Neuron (in vitro differentiated cells): ENCODE measurements at regions not wholly inside any gene's neighbourhood (a gene's known extent, or its start where the extent isn't known, plus 50 kb on each side); places are given as distances from the start of the nearest gene placed in this dataset.

Experiments used
- H2AFZ ChIP-seq: one replicate; pipeline ENCODE4 v1.6.1; 2013; ENCODE audit warnings: low read depth, mild to moderate bottlenecking, inconsistent platforms, low read length, moderate library complexity
- H3K27me3 ChIP-seq: one replicate; pipeline ENCODE4 v1.6.1; 2013; ENCODE audit warnings: low read length; ENCODE audit not compliant: insufficient read depth
- H3K36me3 ChIP-seq: one replicate; pipeline ENCODE4 v1.6.1; 2013; ENCODE audit warnings: low read length; ENCODE audit not compliant: insufficient read depth
- H3K4me1 ChIP-seq: one replicate; pipeline ENCODE4 v1.6.1; 2013; ENCODE audit warnings: low read length; ENCODE audit not compliant: insufficient read depth
- H3K4me3 ChIP-seq: 2 replicates; pipeline ENCODE4 v1.5.1; 2013; ENCODE audit warnings: mild to moderate bottlenecking, low read length, moderate library complexity
- H3K9me3 ChIP-seq: one replicate; pipeline ENCODE4 v1.6.1; 2013; ENCODE audit warnings: low read length

DNA sequence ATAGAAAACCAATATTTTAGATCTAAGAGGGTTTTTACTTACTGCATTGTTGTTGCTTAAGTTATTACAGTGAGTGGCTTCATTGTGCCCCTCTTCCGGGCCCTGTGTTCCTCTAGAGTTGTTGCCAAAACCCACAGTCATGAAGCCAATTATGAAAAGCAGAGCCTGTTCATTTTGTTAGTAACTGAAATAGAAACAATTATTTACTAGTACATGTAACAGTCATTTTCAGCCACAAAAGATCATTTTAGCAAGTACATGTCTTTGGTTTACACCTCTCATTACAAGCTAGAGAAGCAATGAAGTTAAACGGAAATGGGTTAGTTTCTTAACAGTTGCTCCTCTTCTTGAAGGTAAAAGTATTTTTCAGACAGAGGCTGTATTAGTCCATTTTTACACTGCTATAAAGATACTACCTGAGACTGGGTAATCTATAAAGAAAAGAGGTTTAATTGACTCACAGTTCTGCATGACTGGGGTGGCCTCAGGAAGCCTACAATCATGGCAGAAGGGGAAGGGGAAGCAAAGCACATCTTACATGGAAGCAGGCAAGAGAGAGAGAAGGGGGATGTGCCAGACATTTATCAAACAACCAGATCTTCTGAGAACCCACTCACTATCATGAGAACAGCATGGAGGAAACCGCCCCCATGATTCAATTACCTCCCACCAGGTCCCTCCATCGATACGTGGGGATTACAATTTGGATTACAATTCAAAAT lies 380.5 kb downstream of the SFMBT2 start:
- H3K9me3 ChIP-seq = no peaks in the 10 kb centered on the region
- H3K4me3 ChIP-seq = no peak overlapping the region
- no peaks in the 10 kb centered on the region for H3K36me3 ChIP-seq
- H2AFZ ChIP-seq = no peak overlapping the region
- H3K27me3 ChIP-seq = no peaks in the 10 kb centered on the region
- H3K4me1 ChIP-seq = no peaks in the 10 kb centered on the region

DNA sequence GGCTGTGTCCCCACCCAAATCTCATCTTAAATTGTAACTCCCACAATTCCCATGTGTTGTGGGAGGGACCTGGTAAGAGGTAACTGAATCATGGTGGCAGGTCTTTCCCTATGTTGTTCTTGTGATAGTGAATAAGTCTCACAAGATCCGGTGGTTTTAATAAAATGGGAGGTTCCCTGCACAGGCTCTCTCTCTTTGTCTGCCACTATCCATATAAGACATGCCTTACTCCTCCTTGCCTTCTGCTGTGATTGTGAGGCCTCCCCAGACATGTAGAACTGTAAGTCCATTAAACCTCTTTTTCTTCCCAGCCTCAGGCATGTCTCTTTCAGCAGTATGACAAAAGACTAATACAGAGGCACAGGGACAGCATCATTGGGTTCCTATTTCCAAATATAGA lies 381.2 kb downstream of the SFMBT2 start:
- Histone ChIP-seq H2AFZ (no peak overlapping the region), H3K4me1 (no peaks in the 10 kb centered on the region), H3K9me3 (no peaks in the 10 kb centered on the region), H3K36me3 (no peaks in the 10 kb centered on the region), H3K4me3 (no peak overlapping the region), H3K27me3 (no peaks in the 10 kb centered on the region)

DNA sequence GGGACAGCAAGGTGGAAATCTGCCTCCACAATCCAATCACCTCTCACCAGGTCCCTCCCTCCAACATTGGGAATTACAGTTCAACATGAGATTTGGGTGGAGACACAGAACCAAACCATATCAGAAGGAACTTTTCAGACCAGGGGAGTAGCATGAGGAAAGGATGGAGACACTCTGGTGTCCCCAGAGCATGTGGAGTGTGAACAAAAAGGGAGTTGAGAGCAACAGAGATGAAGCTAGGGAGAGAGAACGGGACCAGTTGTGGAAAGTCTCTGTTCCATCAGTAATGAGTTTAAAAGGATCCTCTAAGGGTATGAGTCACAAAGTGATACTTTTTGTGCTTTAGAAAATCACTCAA lies 382.0 kb downstream of the SFMBT2 start:
- Histone ChIP-seq H3K27me3 (no peaks in the 10 kb centered on the region), H3K36me3 (no peaks in the 10 kb centered on the region), H3K9me3 (no peaks in the 10 kb centered on the region), H2AFZ (no peak overlapping the region), H3K4me1 (no peaks in the 10 kb centered on the region), H3K4me3 (no peak overlapping the region)

DNA sequence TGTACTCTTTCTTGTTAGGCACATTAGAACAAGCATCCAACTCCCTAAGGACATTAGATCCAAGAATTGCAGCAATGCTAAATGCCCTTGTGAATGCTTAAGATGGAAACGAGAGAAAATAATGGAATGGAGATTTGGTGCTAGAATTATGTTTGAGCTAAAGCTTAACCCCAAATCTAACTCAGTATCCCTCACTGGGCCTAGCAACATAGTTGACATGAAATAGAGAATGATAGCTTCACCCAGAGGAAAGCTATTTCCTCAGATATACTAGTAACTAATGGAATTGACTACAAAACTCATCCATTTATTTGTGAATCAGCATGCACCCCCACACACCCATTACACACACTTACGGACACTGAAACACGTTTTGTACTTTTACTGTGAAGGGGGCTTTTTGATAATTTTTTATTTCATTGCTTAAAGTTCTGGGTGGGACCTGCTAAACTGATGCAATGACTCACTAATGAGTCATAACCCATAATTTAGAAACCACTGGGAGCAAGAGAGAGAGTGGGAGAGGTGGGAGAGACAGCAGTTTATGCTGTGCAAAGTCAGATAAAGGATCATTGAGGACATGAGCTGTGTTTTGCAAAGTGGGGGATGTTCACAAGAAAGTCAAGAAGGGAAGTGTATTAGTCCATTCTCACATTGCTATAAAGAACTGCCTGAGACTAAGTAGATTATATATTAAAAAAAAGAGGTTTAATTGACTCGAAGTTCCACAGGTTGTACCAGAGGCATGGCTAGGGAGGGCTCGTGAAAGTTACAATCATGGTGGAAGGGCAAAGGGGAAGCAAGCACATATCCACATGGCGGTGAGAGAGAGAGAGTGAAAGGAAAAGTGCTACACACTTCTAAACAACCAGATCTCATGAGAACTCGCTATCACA lies 382.7 kb downstream of the SFMBT2 start:
- Histone ChIP-seq H3K36me3 (no peaks in the 10 kb centered on the region), H3K4me3 (no peak overlapping the region), H3K27me3 (no peaks in the 10 kb centered on the region), H2AFZ (no peak overlapping the region), H3K4me1 (no peaks in the 10 kb centered on the region), H3K9me3 (no peaks in the 10 kb centered on the region)

DNA sequence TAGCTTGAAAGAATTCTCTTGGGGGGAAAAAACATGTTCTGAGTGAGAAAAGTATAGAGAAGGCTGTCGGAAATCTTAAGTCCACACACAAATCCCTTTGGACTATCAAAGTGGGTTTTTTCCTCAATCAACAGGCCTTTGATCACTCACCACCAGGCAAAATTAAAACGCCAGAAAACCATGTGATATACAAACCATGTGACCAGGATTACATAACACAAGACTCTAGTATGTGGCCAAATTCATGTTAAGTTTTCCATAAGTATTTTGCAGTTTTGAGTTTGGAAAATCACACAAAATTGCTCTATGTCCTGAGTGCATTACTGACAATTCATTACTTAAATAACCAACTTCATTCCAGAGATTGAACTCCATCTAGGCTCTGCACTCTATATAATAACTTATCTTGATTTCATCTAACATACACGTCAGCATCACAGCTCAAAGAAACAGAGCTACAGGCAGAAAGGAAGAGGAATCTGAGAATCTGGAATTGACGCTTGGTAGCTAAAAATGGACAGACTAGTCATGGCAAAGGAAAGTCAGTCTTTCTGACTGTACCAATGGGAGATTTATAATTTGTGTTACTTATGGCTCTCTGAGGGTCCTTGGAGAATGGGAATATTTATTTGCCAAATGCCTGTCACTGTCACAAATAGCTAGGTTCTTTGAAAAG lies 383.5 kb downstream of the SFMBT2 start:
- H3K9me3 ChIP-seq = no peaks in the 10 kb centered on the region
- no peaks in the 10 kb centered on the region for H3K27me3 ChIP-seq
- no peak overlapping the region for H2AFZ ChIP-seq
- H3K36me3 ChIP-seq = no peaks in the 10 kb centered on the region
- no peak overlapping the region for H3K4me3 ChIP-seq
- no peaks in the 10 kb centered on the region for H3K4me1 ChIP-seq

DNA sequence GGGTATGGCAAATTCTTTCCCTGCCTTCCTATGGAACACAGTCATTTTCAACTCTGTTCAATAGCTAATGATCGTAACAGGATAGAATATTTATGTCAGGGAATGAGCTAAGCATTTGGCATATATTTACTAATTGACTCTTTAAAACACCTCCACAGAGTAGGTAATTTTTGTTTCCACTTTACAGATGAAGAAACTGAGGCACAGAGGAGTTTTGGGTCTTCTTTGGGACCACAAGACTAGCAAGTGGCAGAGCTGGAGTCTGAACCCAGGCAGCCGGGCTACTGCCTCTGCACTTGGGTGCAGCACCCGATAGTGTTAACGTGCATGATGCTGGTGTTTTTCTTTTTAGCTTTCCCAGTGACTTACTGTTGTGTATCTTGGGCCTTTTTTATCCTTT lies 384.0 kb downstream of the SFMBT2 start:
- no peaks in the 10 kb centered on the region for H3K36me3 ChIP-seq
- H3K4me3 ChIP-seq = no peak overlapping the region
- H3K9me3 ChIP-seq = no peaks in the 10 kb centered on the region
- H2AFZ ChIP-seq = no peak overlapping the region
- H3K4me1 ChIP-seq = no peaks in the 10 kb centered on the region
- H3K27me3 ChIP-seq = no peaks in the 10 kb centered on the region

DNA sequence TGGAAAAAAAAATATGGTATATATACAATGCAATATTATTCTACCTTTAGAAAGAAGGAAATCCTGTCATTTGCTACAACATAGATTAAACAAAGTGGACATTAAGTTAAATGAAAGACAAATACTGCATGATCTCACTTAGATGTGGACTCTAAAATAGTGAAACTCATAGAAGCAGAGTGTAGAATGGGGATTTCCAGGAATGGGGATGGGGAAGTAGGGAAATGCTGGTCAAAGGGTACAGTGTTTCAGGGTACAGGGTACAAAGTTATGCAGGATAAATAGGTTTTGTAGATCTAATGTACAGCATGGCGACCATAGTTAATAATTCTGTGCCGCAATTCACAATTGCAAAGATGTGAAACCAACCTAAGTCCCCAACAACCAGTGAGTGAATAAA lies 385.5 kb downstream of the SFMBT2 start:
- Histone ChIP-seq H3K36me3 (no peaks in the 10 kb centered on the region), H3K27me3 (no peaks in the 10 kb centered on the region), H2AFZ (no peak overlapping the region), H3K9me3 (no peaks in the 10 kb centered on the region), H3K4me3 (no peak overlapping the region), H3K4me1 (no peaks in the 10 kb centered on the region)

DNA sequence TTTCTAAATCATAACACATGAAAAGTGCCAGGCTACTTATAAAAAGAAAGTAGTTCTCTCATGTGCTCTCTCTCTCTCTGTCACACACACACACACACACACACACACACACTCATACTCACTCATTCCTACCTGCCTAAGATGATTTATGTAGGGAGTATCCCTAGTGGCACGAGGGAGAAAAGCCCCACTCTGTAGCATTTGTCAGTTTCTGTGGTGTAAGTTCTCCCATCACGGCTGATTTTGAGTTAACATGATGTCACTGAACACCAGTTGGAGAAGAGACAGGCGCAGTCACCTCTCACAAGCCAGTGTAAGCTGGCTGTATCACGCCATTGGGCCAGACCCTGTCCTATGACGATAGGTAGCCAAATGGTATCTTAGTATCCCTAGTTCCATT lies 395.4 kb downstream of the SFMBT2 start:
- H3K4me1 ChIP-seq = no peaks in the 10 kb centered on the region
- H3K27me3 ChIP-seq = no peaks in the 10 kb centered on the region
- H3K9me3 ChIP-seq = no peaks in the 10 kb centered on the region
- H3K4me3 ChIP-seq = no peak overlapping the region
- H2AFZ ChIP-seq = no peak overlapping the region
- H3K36me3 ChIP-seq = no peaks in the 10 kb centered on the region

DNA sequence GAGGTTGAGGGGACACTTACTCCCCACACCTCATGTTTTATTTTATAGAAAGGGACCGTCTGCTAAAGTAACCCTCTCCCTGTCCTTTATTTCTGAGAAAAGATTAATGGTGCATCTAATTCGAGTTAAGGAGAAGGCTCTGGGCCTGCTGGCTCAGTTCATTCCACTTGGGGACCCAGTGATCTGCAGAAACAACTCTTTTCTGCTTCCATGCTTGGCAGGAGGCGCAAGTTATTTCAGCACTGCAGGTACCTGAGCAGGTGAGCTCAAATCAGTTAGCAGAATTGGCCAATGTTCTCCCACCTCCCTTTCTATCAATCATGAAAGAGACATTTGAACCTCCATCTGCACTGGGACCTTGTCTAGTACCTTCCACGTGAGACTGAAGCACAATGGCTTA lies 396.1 kb downstream of the SFMBT2 start:
- Histone ChIP-seq H3K4me3 (no peak overlapping the region), H3K27me3 (no peaks in the 10 kb centered on the region), H2AFZ (no peak overlapping the region), H3K4me1 (no peaks in the 10 kb centered on the region), H3K9me3 (no peaks in the 10 kb centered on the region), H3K36me3 (no peaks in the 10 kb centered on the region)

DNA sequence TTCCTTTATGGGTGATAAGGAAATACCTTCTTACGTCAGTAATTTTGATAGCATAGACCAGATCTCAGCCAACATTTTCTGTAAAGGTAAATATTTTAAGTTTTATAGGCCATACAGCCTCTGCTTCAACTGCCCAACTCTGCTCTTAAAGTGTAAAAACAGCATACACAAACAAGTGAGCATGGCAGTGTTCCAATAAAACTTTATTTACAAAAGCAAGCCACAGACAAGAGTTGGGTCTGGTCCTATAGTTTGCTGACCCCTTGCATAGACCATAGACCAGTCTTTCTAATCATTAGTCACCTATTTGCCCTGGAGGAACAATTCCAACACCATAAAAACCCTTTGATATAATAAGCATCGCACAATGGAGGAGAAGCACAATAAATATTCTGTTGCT lies 398.8 kb downstream of the SFMBT2 start:
- no peak overlapping the region for H2AFZ ChIP-seq
- H3K27me3 ChIP-seq = no peaks in the 10 kb centered on the region
- H3K36me3 ChIP-seq = no peaks in the 10 kb centered on the region
- no peaks in the 10 kb centered on the region for H3K4me1 ChIP-seq
- no peaks in the 10 kb centered on the region for H3K9me3 ChIP-seq
- no peak overlapping the region for H3K4me3 ChIP-seq

DNA sequence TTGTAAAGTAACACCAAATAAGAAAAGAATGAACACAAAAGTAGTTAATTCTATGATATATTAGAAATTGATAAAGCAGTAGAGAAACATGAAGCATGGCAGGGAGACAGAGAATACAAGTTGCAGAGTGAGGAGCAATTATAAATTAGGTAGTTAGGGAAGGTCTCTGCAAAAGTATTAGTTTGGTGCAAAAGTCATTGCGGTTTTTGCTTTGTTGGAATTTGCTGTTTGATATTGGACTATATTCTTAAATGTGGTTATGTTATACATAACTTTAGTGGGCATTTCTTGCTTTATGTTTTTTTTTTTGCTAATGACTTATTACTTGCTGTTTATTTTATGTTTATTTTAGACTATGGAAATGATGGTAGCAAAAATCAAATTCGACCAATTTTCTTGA lies 402.2 kb downstream of the SFMBT2 start:
- Histone ChIP-seq H2AFZ (no peak overlapping the region), H3K4me3 (no peak overlapping the region), H3K27me3 (no peaks in the 10 kb centered on the region)

DNA sequence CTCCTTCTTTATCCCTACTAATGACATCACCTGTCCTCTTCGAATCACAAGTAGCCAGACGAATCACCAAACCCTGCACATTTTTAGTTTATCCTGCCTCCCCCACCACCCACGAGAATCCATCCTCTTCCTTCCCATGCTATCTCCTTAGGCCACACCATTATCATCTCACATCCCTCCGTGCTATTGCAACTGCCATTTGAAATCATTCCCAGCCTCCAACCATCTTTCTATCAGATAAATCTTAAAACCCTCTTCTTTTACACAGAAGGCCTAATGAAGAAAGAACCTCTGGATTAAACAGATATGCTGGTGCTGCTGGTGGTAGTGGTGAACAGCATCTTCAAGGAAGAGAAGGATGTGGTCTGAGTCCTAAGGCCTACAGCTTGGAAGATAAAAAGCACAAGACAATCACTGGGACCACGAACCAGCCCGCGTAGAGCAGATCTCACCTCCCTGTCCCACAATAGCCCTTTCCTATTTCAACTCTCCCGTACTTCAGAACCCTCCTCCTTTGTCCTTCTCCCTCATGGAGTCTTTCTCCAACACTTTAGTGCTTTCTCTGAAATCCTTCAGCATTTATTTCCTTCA lies 403.1 kb downstream of the SFMBT2 start:
- Histone ChIP-seq H3K9me3 (no peaks in the 10 kb centered on the region), H3K4me1 (no peaks in the 10 kb centered on the region), H3K4me3 (no peak overlapping the region), H2AFZ (no peak overlapping the region), H3K36me3 (no peaks in the 10 kb centered on the region), H3K27me3 (no peaks in the 10 kb centered on the region)

More for the DNA sequence above, 402.2 kb downstream of the SFMBT2 start:
- Histone ChIP-seq H3K9me3 (no peaks in the 10 kb centered on the region), H3K4me1 (no peaks in the 10 kb centered on the region), H3K36me3 (no peaks in the 10 kb centered on the region)

DNA sequence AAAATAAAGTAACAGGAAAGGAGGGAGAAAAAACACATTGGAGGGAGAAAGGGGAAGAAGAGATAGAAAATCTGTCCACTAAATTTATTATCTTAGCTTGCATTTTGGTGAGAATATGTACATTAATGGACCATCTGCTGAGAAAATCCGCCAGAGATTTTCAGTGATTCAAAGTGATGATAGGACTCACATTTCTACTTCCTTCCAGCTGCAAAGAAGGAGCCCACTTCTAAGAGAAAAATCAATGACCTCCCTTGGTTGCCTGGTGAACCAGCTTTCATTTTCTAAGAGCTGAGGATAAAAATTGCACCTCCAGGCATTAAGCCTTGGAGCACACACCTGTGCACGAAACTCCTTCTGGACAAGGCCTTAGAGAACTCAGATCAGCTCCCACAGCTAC lies 404.3 kb downstream of the SFMBT2 start:
- Histone ChIP-seq H3K27me3 (no peaks in the 10 kb centered on the region), H3K4me1 (no peaks in the 10 kb centered on the region)

More for the DNA sequence above, 404.3 kb downstream of the SFMBT2 start:
- no peaks in the 10 kb centered on the region for H3K36me3 ChIP-seq
- no peak overlapping the region for H3K4me3 ChIP-seq
- H3K9me3 ChIP-seq = no peaks in the 10 kb centered on the region
- H2AFZ ChIP-seq = no peak overlapping the region
